Activated CD4-positive, alpha-beta T cell treated with anti-CD3 and anti-CD28 coated beads, Interleukin-2, amount 50 U/mL, for 1 hour (primary cell): ENCODE measurements at regions not wholly inside any gene's neighbourhood (a gene's known extent, or its start where the extent isn't known, plus 50 kb on each side); places are given as distances from the start of the nearest gene placed in this dataset.
"Not testable (repeated sequence)": the region's sequence is repeated elsewhere in the genome, so short reads cannot be mapped to it uniquely, and the experiment has no call there.

Experiments used
- DNase-seq: peaks from one replicate; pipeline ENCODE4 v3.0.0-alpha.2; 2020

DNA sequence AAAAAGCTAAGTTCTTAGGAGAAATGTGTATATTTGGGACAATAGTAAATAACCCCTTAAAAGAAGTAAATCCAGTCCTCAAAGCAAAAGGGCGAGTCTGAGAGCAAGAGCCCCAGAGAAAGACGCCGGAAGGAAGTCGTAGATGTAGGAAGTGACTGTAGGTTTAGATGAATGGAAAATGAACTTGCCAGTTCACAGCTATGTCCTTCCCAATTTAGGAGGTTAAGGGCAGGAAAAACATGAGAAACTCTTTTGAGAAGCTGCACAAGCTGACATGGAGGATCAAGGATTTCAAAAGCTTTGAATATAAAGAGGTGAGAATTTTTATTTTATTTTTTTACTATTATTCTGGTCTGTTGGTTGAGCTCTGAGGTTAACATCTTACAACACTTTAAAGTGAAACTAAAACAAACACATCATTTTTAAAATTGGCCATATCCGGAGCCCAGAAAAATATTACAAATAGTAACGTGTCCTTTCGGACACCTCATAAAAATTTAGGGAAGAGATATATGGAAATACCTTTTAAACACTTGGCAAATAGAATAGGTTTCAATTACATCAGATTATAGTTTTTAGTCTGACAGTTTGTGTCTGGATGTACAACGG, 1178.6 kb downstream of the MRPL39 start:
- DNase-seq, result no peak

DNA sequence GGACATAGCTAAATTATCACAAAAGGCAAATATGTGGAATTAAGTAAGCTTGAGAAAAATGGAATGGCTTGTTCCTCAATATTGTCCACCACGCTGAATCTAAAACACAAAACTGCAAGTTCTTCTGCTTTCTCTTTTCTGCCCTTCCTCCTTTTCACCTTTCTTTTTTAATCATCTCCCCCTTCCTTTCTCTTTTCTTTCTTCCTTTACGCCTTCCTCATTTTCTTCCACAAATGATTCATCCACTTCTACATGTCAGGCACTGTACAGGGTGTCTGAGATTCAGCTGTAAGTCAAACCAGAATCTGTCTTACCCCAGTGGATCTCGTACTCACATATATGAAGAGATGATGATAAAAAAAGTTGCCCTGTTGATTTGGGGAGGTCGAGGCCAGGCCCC, 1182.5 kb downstream of the MRPL39 start:
- no peak for DNase-seq

DNA sequence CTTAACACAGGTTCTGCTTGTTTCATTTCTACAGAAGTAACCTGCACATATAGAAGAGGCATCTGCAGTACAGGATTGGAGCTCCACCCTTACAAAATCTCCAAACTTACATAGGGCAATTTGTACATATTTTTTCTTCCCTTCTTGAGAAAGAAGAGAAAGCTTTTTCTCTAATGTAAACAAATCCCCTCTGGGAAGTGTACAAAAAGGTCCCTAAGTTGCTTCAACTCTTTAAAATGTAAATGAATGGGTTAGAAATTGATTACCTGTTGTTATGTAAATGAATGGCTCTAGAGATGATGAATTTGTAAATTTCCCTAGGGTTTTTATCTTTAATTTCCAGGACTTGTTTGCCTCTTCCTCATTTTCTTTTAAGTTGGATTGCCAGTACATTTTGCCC, 1183.7 kb downstream of the MRPL39 start:
- no peak for DNase-seq

DNA sequence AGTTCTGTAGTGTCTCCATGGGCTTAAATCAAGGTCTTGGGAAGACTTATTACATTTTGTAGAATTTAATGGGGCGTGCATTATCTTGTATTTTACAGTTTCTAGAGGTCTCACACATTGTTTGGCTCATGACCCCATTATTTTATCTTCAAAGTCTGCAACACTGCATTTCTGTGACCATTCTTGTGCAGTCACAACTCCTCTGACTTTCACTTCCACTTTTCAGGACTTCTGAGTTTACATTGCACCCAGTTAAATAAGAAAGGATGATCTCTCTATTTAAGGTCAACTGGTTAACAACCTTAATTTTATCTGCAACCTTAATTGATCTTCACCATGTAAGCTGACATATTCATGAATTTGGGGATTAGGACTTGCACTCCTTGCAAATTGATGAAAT, 1186.6 kb downstream of the MRPL39 start:
- DNase-seq, result no peak

DNA sequence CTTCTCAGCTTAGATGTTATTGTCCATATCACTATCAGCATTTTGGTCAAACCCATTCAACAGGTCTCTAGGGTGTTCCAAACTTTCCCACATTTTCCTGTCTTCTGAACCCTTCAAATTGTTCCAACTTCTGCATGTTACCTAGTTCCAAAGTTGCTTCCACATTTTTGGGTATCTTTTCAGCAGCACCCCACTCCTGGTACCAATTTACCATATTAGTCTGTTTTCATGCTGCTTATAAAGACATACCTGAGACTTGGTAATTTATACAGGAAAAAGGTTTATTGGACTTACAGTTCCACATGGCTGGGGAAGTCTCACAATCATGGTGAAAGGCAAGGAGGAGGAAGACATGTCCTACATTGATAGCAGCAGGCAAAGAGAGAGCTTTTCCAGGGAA, 1187.6 kb downstream of the MRPL39 start:
- DNase-seq, result not testable (repeated sequence)

DNA sequence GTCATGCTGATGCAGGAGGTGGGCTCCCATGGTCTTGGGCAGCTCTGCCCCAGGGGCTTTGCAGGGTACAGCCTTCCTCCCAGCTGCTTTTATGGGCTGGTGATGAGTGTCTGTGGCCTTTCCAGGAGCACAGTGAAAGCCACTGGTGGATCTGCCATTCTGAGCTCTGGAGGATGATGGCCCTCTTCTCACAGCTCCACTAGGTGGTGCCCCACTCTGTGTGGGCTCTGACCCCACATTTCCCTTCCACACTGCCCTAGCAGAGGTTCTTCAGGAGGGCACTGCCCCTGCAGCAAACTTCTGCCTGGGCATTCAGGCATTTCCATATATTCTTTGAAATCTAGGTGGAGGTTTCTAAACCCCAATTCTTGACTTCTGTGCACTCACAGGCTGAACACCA, 1188.6 kb downstream of the MRPL39 start:
- no peak for DNase-seq

DNA sequence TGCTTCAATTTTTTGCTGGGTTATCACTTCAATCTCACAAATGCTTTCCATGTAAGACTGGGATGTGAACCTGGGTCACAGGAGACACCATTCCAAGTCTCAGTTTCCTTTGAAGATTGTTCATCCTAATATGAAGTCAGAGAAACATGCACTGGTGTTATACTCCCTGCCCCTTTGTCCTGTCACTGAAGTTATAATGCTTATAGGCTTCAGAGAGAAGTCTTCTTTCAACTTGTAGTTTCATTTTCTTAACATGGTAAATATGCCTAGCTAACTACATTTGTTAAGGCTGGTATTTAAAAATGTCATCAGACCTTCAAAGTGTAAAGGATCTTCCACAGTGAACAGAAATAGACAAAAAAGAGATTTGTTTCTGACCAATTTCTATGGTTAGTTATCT, 1195.9 kb downstream of the MRPL39 start:
- no peak for DNase-seq

DNA sequence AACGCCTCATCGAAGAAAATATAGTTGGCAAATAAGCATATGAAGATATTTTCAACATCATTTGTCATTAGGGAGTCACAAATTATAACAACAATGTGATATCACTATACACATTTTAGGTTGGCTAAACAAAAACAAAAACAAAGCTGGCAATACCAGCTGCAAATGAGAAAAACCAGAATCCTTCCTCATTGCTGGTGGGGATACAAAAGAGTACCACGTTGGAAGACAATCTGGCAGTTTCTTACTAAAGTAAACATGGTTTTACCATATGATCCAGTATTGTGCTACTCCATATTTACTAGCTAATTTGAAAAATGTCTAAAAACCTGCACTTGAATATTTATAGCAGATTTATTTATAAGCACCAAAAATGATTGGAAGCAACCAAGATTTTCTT, 1204.1 kb downstream of the MRPL39 start:
- DNase-seq, result no peak

DNA sequence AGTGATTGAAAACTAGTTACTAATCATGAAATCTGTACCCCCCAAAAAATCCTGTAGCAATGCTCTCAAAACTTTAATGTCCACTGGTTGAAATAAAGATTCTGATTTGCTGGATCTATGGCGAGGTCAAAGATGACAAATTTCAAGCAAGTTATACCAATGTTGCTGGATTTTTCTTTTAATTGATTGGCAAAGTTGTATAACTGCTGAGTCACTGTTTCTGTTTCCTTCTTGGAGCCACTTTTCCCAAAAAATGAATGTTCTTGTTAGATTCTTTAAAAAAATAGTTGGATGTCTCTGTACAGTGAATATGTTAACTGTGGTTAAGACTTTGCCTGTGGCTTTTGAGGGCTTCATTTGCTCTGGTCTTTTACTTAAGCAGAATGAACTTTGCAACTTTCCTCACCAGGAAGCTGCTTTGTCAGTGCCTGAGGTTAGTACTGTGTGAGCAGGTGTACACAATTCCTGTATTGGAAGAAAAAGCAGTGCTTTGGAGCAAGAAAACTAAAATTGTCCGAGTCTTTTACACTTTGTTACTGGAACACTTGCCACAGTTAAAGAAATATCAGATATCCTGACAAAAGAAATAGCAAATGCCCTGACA, 1211.9 kb downstream of the MRPL39 start:
- no peak for DNase-seq

DNA sequence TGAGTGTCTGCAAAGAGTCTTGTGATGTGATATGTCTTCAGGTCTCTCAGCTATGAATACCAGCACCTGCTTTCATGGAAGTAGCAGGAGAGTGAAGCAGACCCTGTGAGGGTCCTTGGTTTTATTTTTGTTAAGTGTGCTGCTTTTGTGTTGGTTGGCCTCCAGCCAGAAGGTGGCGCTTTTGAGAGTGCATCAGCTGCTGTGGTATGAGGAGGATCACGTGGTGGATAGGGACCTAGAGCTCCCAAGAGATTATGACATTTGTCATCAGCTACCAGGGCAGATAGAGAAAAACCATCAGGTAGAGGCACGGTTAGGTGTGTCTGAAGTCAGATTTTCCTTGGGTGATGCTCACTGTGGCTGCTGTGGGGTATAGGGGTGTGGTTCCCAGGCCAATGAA, 1232.1 kb downstream of the MRPL39 start:
- DNase-seq, result no peak

DNA sequence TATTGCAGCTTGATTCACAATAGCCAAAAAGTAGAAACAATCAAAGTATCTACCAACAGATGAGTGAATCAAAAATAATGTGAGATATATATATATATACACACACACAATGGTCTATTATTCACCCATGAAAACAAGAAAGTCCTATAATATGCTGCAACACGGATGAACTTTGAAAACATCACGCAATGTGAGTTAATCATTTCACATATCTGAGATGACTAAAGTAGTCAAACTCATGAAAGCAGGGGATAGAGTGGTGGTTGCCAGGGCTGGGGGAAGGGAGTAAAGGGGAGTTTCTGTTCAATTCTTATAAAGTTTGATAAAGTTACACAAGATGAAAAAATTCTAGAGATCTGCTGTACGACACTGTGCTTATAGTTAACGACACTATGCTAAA, 1234.8 kb downstream of the MRPL39 start:
- DNase-seq, result no peak

DNA sequence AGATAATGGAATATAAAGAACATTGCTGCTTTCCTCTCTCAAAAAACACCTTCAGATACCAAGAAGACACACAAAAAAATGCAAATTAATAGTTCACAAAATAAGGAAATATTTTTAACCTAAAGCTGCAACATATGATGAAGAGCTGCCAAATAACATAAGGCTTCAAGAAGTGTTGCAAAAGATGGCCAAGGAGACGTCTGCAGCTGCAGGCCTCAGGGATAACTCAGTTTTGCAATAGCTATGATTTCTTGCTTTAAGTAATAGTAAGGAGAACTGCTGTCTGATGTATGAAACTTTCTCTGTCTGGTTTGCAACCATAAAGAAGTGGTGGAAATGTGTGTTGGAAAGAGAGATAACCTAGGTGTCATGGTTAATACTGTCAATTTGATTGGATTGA, 1237.5 kb downstream of the MRPL39 start:
- no peak for DNase-seq

DNA sequence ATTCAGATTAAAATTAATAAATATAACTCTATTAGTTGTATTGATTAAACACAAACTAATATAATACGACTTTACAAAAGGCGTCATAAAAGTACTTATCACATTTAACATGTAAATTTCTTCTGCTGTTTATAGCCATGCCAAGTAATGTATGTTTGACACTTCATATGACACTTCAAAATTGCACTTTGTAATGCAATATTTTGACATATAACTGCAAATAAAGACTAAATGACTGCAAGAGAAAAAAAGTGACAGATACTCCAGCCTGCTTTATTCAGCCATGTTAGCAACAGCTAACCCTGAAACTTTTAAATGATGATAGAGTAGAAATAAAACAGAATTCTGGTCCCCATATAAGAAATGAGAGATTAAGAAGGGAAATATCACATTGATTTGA, 1238.0 kb downstream of the MRPL39 start:
- no peak for DNase-seq

DNA sequence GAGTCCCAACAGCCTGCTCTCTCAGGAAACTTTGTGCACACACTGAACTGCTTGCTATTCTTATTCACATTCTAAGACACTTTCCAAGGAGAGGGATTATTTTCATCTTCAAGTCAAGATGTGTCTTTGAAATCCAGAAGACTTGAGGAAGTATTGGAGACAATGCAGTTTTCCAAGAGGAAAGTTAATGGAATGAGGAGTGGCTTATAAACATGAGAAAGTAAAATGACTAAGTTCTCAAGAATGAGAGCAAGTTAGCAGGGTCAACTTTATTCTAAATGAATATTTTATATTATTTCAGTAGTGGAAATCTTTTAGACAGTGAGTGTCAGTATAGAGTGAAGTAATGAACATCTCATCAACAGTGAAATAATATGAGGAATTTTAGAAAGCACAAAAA, 1239.3 kb downstream of the MRPL39 start:
- DNase-seq, result no peak

DNA sequence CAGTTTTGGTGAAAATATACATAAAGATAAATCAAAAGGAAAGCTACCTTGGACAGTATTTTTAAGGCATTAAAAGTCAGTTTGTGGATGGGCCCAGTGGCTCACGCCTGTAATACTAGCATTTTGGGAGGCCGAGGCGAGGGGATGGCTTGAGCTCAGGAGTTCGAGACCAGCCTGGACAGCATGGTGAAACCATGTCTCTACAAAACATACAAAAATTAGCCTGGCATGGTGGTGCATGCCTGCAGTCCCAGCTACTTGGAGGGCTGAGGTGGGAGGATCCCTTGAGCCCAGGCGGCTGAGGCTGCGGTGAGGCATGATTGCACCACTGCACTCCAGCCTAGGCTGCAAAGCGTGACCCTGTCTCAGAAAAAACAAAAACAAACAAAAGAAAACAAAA, 1253.8 kb downstream of the MRPL39 start:
- DNase-seq, result no peak

DNA sequence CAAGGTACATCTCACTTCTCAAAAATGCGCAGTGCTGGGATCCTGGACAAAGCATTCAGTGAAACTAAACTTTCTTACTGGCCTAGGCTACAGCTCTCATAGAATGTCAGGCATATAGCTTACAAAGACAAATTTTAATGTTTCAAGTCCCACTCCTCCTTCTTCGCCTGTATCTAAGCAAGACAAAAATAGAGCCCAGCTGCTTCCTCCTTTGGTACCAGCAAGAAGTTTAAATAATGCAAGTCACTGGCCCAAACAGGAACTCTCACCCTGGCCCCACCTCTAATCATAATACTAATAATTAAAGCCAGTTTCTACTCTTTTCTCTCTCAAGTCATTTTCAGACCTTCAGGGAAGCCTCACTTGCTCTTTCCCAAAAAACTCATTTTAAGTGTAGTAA, 1267.9 kb downstream of the MRPL39 start:
- no peak for DNase-seq

DNA sequence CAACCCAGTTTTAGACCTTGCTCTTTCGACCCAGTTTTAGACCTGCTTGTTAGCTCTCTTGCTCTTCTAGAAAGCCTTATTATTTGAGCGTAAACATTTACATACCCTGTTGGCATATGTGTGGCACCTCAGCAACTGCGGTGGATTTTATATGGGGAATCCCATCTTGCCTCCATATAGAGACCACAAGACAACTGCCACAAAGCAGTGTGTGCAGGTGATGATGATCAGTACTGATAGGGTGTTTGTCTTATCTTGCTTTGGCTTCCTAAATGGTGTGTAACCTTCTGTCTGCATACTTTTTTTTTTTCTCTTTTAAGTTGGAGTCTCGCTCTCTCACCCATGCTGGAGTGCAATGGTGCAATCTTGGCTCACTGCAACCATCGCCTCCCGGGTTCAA, 1270.8 kb downstream of the MRPL39 start:
- no peak for DNase-seq

DNA sequence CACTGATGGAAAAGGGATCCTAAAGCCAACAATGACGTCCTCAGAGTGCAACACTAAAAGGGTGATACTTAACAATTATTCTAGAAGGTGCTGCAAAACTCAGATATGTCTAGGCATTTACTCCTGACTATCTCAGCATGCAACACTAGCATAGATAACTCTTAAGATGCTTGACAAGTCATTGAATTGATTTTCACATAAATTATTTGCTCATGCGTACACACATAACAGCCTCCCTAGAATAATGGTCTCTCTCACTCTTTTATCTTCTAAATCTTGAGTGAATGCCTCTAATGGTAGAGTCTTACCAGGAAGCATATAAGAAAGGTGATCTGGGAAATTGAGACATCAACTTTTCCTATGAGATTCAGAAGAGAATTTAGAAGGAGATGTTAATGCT, 1283.7 kb downstream of the MRPL39 start:
- no peak for DNase-seq

DNA sequence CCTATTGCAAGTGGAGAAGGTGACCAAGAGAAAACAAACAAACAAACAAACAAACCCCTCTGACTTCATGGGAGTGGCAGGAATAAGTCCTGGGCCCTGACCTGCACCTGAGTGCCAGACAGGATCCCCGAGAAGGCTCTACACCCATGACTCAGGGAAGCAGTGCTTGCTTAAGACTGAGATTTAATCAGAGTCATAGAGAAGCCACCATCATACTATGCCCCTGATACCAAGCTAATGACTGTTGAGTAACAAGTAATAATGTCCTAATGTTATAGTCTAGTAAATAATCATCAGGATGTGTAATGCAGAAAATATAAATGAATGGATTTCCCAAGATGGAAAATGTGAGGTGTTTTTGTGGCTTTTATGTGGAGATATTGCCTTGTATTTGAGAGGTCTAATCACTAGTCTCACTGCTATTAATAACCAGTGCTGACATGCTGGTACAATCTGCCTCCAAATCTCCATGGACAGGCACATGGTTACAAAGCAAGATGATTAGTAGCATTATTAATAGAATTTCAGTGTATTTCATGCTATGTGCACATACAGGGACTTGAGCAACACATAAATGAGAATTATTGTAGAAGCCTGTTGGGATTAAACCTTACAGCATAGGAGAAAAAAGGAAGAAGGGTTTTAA, 1290.9 kb downstream of the MRPL39 start:
- DNase-seq, result no peak

DNA sequence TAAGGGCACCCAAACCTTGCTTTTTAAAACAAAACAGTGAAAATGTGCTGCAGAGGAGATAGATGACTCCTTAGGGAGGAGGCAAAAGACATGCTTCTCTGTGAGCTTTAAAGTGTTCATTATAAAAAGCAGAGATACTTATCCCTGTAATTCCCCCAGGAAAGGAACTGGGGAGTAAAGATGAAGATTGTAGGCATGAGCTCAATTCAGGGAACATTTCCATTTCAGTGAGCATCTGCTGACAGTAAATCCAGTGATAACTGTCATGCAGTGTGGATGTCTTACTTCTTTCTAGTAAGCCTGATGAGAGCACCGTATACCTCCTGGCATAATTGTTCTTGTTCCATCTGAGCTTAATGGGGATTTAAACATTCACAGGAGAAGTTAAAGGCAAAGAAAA, 1296.5 kb downstream of the MRPL39 start:
- DNase-seq, result no peak

DNA sequence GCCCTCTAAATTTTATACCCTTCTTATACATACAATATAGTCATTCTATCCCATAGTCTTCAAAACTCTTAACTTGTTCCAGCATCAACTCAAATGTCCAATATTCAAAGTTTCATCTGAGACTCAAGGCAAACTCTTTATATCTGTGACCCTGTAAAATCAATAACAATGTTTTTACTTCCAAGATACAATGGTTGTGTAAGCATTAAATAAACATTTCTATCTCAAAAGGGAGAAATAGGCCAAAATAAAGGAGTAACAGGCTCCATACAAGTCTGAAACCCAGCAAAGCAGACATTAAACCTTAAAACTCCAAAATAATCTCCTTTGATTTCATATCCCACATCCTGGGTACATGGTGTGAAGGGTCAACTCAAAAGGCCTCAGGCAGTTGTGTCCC, 1299.1 kb downstream of the MRPL39 start:
- DNase-seq, result no peak

DNA sequence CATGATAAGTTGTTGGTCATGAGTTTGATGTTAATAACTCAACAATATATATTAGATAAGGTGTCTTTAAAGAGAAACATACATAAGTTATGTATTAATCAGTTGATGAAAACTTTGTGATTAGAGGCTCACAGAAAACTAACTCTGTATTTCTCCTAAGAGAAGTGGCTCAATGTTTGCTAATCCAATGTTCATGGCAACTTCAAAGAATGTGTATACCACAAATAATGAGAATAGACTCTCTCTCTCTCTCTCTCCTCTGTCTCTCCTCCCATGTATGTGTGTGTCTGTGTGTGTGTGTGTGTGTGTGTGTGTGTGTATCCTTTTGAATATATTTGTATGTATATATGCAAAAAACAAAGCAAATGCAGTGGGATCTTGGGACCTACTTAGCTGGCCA, 1304.9 kb downstream of the MRPL39 start:
- no peak for DNase-seq

DNA sequence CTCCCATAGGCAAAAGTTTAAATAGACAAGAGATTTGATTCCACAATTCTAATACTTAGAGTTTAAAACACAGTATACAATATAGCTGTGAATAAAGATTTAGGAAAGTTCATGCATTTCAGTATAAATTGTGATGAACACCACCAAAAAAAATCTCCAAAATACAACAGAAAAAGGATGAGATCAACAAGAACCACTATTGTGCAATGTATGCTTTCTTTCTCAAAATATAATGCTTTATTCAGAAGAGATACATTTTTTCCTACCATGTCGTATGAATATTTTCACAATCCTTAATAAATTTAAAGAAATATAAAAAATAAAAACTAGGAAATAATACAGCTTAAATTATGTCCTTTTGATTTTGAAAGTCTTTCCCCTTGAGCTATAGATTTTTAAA, 1309.2 kb downstream of the MRPL39 start:
- DNase-seq, result no peak

DNA sequence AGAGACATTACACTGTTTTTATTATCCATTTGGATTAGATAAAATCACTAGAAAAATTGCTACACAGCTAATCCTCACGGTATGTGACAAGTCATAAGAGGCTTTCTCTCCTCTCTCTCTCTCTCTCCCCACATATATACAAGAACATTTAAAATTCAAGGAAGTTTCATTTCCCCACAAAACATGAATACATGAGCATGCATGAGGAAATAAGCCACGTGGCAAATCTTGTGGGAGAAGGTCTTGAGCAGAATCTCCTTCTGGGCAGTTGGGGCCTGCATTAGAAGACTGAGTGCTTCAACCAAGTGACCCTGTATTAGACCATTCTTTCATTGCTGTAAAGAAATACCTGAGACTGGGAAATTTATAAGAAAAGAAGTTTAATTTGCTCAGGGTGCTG, 1313.1 kb downstream of the MRPL39 start:
- no peak for DNase-seq
